Cardiac fibroblast (primary cell): ENCODE measurements at regions not wholly inside any gene's neighbourhood (a gene's known extent, or its start where the extent isn't known, plus 50 kb on each side); places are given as distances from the start of the nearest gene placed in this dataset.

Source experiments
- DNase-seq, 2 donors: peaks; one replicate each; pipeline versions ENCODE4 v3.0.0 to v3.0.0-alpha.2; 2010; ENCODE audit warnings: low read depth in 2 of 2
- H3K4me3 ChIP-seq, 2 donors: replicated peaks in 1 of 2; 1 replicate in 1 of 2; 2 replicates in 1 of 2; pipeline ENCODE4 v1.5.1; 2011; ENCODE audit warnings: low read depth in 2 of 2, low read length in 2 of 2, mild to moderate bottlenecking in 2 of 2, moderate library complexity in 1 of 2
- TF ChIP-seq, protein P1 (sequence below): IDR thresholded peaks from one replicate; pipeline ENCODE4 v1.5.1; 2011; ENCODE audit warnings: low read depth, mild to moderate bottlenecking, low read length, inconsistent platforms

DNA sequence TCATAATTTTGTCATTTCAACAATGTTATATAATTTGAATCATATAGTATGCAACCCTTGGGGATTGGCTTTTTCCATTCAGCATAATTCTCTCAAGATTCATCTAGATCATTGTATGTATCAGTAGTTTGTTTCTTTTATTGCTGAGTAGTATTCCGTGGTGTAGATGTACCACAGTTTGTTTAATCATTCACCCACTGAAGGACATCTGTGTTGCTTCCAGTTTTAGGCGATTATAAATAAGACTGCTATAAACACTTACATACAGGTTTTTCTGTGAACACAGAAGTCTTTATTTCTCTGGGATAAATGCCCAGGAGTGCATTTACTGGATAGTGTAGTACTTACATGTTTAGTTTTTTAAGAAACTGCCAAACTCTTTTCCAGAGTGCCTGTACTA, 374.1 kb downstream of the DEPDC1B start:
- TF ChIP-seq, protein P1, sequence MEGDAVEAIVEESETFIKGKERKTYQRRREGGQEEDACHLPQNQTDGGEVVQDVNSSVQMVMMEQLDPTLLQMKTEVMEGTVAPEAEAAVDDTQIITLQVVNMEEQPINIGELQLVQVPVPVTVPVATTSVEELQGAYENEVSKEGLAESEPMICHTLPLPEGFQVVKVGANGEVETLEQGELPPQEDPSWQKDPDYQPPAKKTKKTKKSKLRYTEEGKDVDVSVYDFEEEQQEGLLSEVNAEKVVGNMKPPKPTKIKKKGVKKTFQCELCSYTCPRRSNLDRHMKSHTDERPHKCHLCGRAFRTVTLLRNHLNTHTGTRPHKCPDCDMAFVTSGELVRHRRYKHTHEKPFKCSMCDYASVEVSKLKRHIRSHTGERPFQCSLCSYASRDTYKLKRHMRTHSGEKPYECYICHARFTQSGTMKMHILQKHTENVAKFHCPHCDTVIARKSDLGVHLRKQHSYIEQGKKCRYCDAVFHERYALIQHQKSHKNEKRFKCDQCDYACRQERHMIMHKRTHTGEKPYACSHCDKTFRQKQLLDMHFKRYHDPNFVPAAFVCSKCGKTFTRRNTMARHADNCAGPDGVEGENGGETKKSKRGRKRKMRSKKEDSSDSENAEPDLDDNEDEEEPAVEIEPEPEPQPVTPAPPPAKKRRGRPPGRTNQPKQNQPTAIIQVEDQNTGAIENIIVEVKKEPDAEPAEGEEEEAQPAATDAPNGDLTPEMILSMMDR = no peak
- no peak overlapping the region for H3K4me3 ChIP-seq
- no peak for DNase-seq

DNA sequence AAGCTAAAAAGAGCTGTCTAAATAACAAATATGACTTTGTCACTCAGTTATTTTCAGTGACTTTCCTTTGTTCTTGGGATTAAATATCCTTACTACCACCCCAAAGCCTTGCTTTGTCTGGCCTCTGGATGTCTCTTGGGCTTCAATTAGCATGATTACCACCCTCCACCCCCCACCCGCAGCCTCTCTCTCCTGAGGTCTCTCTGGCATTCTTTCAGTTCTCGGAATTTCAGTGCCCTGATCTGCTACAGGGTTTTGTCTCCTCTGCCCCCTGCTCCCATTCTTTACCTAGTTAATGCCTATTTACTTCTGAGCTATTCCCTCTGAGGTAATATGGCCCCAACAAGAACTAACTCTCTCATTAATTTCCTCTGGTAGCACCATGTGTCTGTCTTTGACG, 376.4 kb downstream of the DEPDC1B start:
- TF ChIP-seq, protein P1 = no peak
- DNase-seq = no peak
- no peak overlapping the region for H3K4me3 ChIP-seq

- TF ChIP-seq, protein P1 = no peak
- no peak overlapping the region for H3K4me3 ChIP-seq
- no peak for DNase-seq
These were observed 387.9 kb downstream of the DEPDC1B start for GRCh38 chr5:60312098-60312497.

- DNase-seq = no peak
- no peak overlapping the region for H3K4me3 ChIP-seq
- TF ChIP-seq, protein P1 = no peak
These were observed 400.0 kb downstream of the DEPDC1B start for GRCh38 chr5:60299944-60300343.

GRCh38 chr5:60297658-60298057, 402.3 kb downstream of the DEPDC1B start:
- DNase-seq = no peak
- H3K4me3 ChIP-seq = no peak overlapping the region
- TF ChIP-seq, protein P1 = no peak

DNA sequence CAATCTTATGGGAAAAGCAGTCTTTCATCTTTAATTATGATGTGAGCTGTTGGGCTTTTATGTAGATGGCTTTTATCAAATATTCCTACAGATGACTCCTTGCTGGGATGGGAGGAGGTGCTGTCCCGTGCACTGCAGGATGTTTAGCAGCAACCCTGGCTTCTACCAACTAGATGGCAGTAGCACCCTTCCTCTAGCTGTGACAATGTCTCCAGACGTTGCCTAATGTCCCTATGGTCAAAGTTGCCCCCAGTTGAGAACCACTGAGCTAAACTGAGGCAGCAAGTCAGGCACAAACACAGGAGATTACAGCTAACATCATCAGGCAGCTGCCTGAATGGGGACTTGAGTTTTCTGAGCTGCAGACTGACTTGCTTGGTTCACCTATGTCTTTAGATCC, 401.9 kb upstream of the PDE4D start:
- H3K4me3 ChIP-seq = no peak overlapping the region
- TF ChIP-seq, protein P1 = peak; percentile 24
- peak; percentile 3 to 22 for DNase-seq

DNA sequence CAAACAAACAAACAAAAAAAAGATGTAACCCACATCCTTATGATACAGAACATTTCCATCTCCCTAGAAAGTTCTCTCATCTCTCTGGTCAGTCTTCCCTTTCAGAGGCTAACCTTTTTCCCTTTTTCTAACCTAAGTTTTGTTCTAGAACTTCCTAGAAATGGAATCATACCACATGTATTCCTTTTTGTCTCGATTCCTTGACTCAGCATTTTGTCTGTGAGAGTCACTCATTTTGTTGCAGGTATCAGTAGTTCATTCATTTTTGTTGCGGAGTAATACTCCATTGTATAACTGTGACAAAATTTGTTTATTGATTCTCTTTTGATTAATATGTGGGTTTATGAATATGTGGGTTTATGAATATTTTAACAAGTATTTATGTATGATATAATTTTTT, 400.0 kb upstream of the PDE4D start:
- DNase-seq = no peak
- H3K4me3 ChIP-seq = no peak overlapping the region
- TF ChIP-seq, protein P1 = no peak
